PC-3 (cell line): ENCODE measurements at regions not wholly inside any gene's neighbourhood (a gene's known extent, or its start where the extent isn't known, plus 50 kb on each side); places are given as distances from the start of the nearest gene placed in this dataset.
A peak's percentile ranks its signal among the peaks of the same experiment; 100 is the strongest.

ENCODE experiments used
- ATAC-seq: fragments of 200-7000 bp; cut with Tn5 transposase; 2 replicates; pipeline ENCODE4 v1.9.1; 2020; ENCODE audit warnings: mild to moderate bottlenecking, moderate library complexity
- BruUV-seq: library from RNA; stranded (reverse); fragments of 400-500 nt; replicated peaks from 2 replicates; lab custom pipeline; 2021; lab: Mats Ljungman, UMichigan
- CTCF ChIA-PET: fragments of 300-600 bp; sonication (Branson Sonifier 250); formaldehyde crosslinking; loops from one replicate; lab custom pipeline; 2022; ENCODE audit warnings: antibody characterized with exemption; lab: Charles Lee
- POLR2A ChIA-PET: fragments of 300-600 bp; sonication (Branson Sonifier 250); formaldehyde crosslinking; loops from one replicate; lab custom pipeline; 2022; ENCODE audit warnings: antibody characterized with exemption; ENCODE audit not compliant: unreplicated experiment; lab: Charles Lee
- DNase-seq: peaks from one replicate; pipeline ENCODE4 v3.0.0-alpha.2; 2015
- H2AFZ ChIP-seq: fragments of 300-600 bp; sonication (generic); 2 replicates; pipeline ENCODE4 v1.6.0; 2016; ENCODE audit warnings: antibody characterized with exemption, low read length
- H3F3A ChIP-seq: fragments of 300-600 bp; sonication (generic); one replicate; pipeline ENCODE4 v1.6.0; 2017; ENCODE audit warnings: antibody characterized with exemption, low read length, control low read depth, mild to moderate bottlenecking; ENCODE audit not compliant: unreplicated experiment
- H3K27ac ChIP-seq: fragments of 300-600 bp; sonication (generic); 2 replicates; pipeline ENCODE4 v1.5.1; 2016; ENCODE audit warnings: mild to moderate bottlenecking, low read length
- H3K27me3 ChIP-seq: fragments of 300-600 bp; sonication (generic); 2 replicates; pipeline ENCODE4 v1.6.1; 2016; ENCODE audit warnings: low read length, mixed read lengths
- H3K36me3 ChIP-seq: fragments of 300-600 bp; sonication (generic); 2 replicates; pipeline ENCODE4 v1.6.1; 2016; ENCODE audit warnings: low read depth, mixed run types, low read length, mixed read lengths
- H3K4me1 ChIP-seq: fragments of 300-600 bp; sonication (generic); 2 replicates; pipeline ENCODE4 v1.5.1; 2016; ENCODE audit warnings: low read length; ENCODE audit not compliant: insufficient read depth
- H3K4me2 ChIP-seq: fragments of 300-600 bp; sonication (generic); 2 replicates; pipeline ENCODE4 v1.6.0; 2016; ENCODE audit warnings: low read length
- H3K4me3 ChIP-seq: fragments of 300-600 bp; sonication (generic); 2 replicates; pipeline ENCODE4 v1.5.1; 2016; ENCODE audit warnings: mild to moderate bottlenecking, low read length, mixed read lengths
- H3K79me2 ChIP-seq: fragments of 300-600 bp; sonication (generic); 2 replicates; pipeline ENCODE4 v1.6.1; 2017; ENCODE audit warnings: low read length, mixed read lengths
- H3K9ac ChIP-seq: fragments of 300-600 bp; sonication (generic); 2 replicates; pipeline ENCODE4 v1.6.0; 2016; ENCODE audit warnings: mild to moderate bottlenecking, low read length
- H3K9me2 ChIP-seq: fragments of 300-600 bp; sonication (generic); replicated peaks from 2 replicates; pipeline ENCODE4 v1.6.1; 2016; ENCODE audit warnings: mixed run types, low read length, mixed read lengths
- H3K9me3 ChIP-seq: fragments of 300-600 bp; sonication (generic); 2 replicates; pipeline ENCODE4 v1.6.1; 2016; ENCODE audit warnings: low read length, mixed read lengths
- H4K20me1 ChIP-seq: fragments of 300-600 bp; sonication (generic); 2 replicates; pipeline ENCODE4 v1.6.1; 2016; ENCODE audit warnings: low read length, mixed read lengths
- EZH2 ChIP-seq: fragments of 300-600 bp; sonication (generic); IDR thresholded peaks from one replicate; pipeline ENCODE4 v1.6.1; 2017; ENCODE audit warnings: antibody characterized with exemption, mild to moderate bottlenecking, low read length; ENCODE audit not compliant: unreplicated experiment
- EZH2phosphoT487 ChIP-seq: fragments of 300-600 bp; sonication (generic); IDR thresholded peaks from 2 replicates; pipeline ENCODE4 v1.6.1; 2018; ENCODE audit warnings: mild to moderate bottlenecking, antibody characterized with exemption, low read length, borderline replicate concordance
- intact Hi-C: fragments of 100-400 bp; cut with micrococcal nuclease; formaldehyde crosslinking; loops from 2 replicates; pipeline ENCODE4 v1.9.0; 2023
- TF ChIP-seq, protein P1 (sequence below): fragments of 300-600 bp; sonication (generic); conservative IDR thresholded peaks from 2 replicates; pipeline ENCODE4 v1.5.1; 2017; ENCODE audit warnings: antibody characterized with exemption, low read depth, mild to moderate bottlenecking, low read length

DNA sequence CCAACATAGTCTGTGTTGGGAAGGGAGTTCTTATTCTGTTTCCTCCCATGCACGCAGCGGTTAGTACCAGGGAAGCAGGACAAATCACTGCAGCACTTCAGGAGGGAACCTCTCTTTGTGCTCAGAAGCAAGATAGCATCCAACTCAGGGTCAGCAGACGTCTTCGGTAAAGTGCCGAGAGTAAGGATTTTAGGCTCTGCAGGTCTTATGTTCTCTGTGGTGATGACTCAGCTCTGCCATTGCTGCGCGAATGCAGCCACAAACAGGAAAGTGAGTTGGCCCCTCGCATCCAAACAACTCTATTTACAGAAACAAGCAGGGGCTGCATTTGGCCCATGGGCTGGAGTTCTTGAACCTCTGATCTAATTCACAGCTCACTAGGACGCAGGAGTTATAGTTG, 122.1 kb upstream of the SPATA13 start:
- Histone ChIP-seq H3K9ac (no peak overlapping the region), H3K27ac (peak overlapping the region; percentile 30), H3K9me3 (no peaks in the 10 kb centered on the region), H3K4me2 (peak overlapping the region; percentile 65), H3K9me2 (no peaks in the 10 kb centered on the region), H2AFZ (peak overlapping the region; percentile 76), H3F3A (no peaks in the 10 kb centered on the region), H3K36me3 (no peaks in the 10 kb centered on the region), H3K79me2 (no peaks in the 10 kb centered on the region), H4K20me1 (no peaks in the 10 kb centered on the region), H3K4me3 (peak overlapping the region; percentile 49), H3K4me1 (peaks cover 22% of the 10 kb centered on the region), H3K27me3 (no peaks in the 10 kb centered on the region)
- BruUV-seq: no TSS peak
- intact Hi-C loops: no loop called here
- POLR2A ChIA-PET: no interaction called here
- CTCF ChIA-PET: no interaction called here
- peak; percentile 56 for DNase-seq
- TF ChIP-seq EZH2phosphoT487 (no peak), EZH2 (no peak)
- TF ChIP-seq, protein P1, sequence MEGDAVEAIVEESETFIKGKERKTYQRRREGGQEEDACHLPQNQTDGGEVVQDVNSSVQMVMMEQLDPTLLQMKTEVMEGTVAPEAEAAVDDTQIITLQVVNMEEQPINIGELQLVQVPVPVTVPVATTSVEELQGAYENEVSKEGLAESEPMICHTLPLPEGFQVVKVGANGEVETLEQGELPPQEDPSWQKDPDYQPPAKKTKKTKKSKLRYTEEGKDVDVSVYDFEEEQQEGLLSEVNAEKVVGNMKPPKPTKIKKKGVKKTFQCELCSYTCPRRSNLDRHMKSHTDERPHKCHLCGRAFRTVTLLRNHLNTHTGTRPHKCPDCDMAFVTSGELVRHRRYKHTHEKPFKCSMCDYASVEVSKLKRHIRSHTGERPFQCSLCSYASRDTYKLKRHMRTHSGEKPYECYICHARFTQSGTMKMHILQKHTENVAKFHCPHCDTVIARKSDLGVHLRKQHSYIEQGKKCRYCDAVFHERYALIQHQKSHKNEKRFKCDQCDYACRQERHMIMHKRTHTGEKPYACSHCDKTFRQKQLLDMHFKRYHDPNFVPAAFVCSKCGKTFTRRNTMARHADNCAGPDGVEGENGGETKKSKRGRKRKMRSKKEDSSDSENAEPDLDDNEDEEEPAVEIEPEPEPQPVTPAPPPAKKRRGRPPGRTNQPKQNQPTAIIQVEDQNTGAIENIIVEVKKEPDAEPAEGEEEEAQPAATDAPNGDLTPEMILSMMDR: no peak
- peak; percentile 75 for ATAC-seq

GRCh38 chr13:24038841-24039330, 121.6 kb upstream of the SPATA13 start:
- peak; percentile 73 for DNase-seq
- TF ChIP-seq, protein P1: no peak
- TF ChIP-seq EZH2 (no peak), EZH2phosphoT487 (no peak)
- peaks cover 22% of the 10 kb centered on the region for H3K4me1 ChIP-seq
- H3K9me2 ChIP-seq: no peaks in the 10 kb centered on the region
- POLR2A ChIA-PET: no interaction called here
- CTCF ChIA-PET: no interaction called here
- intact Hi-C loops: no loop called here
- H2AFZ ChIP-seq: peak overlapping the region; percentile 76
- H3F3A ChIP-seq: no peaks in the 10 kb centered on the region
- no peaks in the 10 kb centered on the region for H3K36me3 ChIP-seq
- H4K20me1 ChIP-seq: no peaks in the 10 kb centered on the region
- no peaks in the 10 kb centered on the region for H3K79me2 ChIP-seq
- BruUV-seq: no TSS peak
- H3K4me2 ChIP-seq: peak overlapping the region; percentile 65
- H3K9me3 ChIP-seq: no peaks in the 10 kb centered on the region
- H3K27ac ChIP-seq: peak overlapping the region; percentile 30
- peak overlapping the region; percentile 49 for H3K4me3 ChIP-seq
- H3K9ac ChIP-seq: no peak overlapping the region
- ATAC-seq: peak; percentile 69
- no peaks in the 10 kb centered on the region for H3K27me3 ChIP-seq

DNA sequence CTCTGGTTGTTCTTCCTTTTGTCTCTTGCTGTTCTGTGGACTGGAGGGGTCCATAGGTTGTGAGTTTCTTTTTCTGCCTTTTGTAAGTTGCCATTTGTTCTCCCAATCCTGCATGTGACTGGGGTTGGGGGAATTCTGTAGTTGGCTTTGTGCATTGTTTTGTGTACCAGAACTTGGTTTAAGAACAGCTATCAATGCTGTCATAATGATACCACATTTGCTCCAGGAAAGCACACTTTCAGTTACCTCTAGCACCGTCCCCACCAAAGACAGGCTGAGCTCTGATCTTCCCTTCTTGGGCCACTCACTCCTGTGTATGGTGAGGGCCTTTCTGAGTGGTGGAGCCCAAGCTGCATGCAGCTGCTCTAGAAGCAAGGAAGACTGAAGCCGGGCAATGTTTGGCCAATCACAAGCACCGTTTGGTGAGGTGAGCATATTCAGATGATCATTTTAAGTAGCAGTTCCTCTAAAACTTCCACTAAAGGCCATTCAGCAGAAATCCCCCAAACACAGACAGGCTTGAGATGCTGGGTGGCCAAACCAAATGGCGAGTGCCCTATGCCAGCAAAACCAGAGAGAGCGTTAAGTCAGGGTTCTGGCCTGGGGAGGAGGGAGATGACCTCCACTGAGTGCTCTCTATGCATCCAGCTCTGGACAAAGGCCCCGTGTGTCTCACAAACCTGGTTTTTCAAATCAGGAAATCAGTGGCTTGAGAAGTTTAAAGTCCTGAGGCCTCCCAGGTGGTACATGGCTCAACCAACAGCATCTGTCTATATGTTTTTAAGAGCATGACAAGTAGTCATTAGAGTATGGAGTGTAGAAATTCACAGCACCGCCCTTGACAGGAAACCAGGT, 120.7 kb upstream of the SPATA13 start:
- Histone ChIP-seq H3K9me2 (no peaks in the 10 kb centered on the region), H3K4me2 (no peak overlapping the region), H3K79me2 (no peaks in the 10 kb centered on the region), H4K20me1 (no peaks in the 10 kb centered on the region), H2AFZ (no peak overlapping the region), H3F3A (no peaks in the 10 kb centered on the region), H3K4me3 (no peak overlapping the region), H3K36me3 (no peaks in the 10 kb centered on the region), H3K4me1 (peaks cover 22% of the 10 kb centered on the region), H3K9ac (no peak overlapping the region), H3K9me3 (no peaks in the 10 kb centered on the region), H3K27ac (no peak overlapping the region), H3K27me3 (no peaks in the 10 kb centered on the region)
- no peak for TF ChIP-seq EZH2
- TF ChIP-seq EZH2phosphoT487: no peak
- TF ChIP-seq, protein P1: no peak
- no TSS peak for BruUV-seq
- no peak for ATAC-seq
- intact Hi-C loops: no loop called here
- ChIA-PET CTCF (no interaction called here), POLR2A (no interaction called here)
- DNase-seq: no peak
